HEK293T (cell line): ENCODE measurements at regions not wholly inside any gene's neighbourhood (a gene's known extent, or its start where the extent isn't known, plus 50 kb on each side); places are given as distances from the start of the nearest gene placed in this dataset.

Experiments
- BHLHE40 ChIP-seq: fragments of 450-650 bp; IDR thresholded peaks from 2 replicates; pipeline ENCODE4 v1.6.1; 2016; ENCODE audit warnings: mild to moderate bottlenecking, moderate library complexity, borderline replicate concordance
- ELF4 ChIP-seq: fragments of 450-650 bp; IDR thresholded peaks from 2 replicates; pipeline ENCODE4 v1.6.1; 2017; ENCODE audit warnings: antibody characterized with exemption
- FOXA1 ChIP-seq: fragments of 450-650 bp; IDR thresholded peaks from 2 replicates; pipeline ENCODE4 v1.6.1; 2016; ENCODE audit warnings: mild to moderate bottlenecking

DNA sequence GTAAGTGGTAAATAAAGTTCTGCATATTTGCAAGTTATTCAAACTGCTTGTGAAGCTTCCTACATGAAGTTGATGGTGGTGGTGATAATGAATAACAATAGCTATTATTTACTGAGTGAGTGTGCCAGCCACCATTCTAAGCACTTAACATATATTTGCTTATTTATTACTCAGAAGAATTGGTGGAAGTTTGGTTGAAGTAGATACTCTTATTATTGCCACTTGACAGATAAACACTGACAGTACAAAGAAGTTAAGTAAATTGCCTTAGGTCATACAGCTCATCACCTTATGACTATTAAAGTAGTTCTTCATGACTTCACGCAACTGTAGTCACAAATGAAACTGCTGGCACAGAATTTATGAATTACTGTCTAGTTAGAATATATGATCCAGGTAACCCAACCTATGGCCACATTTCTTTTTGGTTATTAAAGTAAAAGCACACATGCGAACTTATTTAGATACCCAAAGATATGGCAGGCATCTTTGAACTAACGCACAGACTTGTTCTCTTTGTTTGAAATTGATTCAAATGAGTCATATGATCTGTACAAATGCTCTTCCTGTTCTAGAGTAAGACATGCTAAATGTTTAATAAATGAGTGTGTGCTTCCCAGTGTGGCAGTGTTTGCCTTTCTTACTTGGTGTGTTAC lies 99.8 kb upstream of the NR2F2 start:
- TF ChIP-seq BHLHE40 (no peak), FOXA1 (no peak), ELF4 (no peak)
